HG03571 (cell line): ENCODE measurements at regions not wholly inside any gene's neighbourhood (a gene's known extent, or its start where the extent isn't known, plus 50 kb on each side); places are given as distances from the start of the nearest gene placed in this dataset.

Source experiments
- ATAC-seq: cut with Tn5 transposase; IDR thresholded peaks from one replicate; pipeline ENCODE4 v1.9.1; 2021; ENCODE audit not compliant: unreplicated experiment

GRCh38 chr4:123972031-123972430 is 575.4 kb downstream of the SPRY1 start:
- ATAC-seq = no peak

GRCh38 chr4:123974386-123975149 is 578.0 kb downstream of the SPRY1 start:
- ATAC-seq = no peak

GRCh38 chr4:123976285-123976684 is 579.7 kb downstream of the SPRY1 start:
- ATAC-seq = no peak

- no peak for ATAC-seq
These were observed 580.2 kb downstream of the SPRY1 start for GRCh38 chr4:123976819-123977218.

- ATAC-seq = no peak
These were observed 581.1 kb downstream of the SPRY1 start for GRCh38 chr4:123977641-123978081.

- no peak for ATAC-seq
These were observed 582.0 kb downstream of the SPRY1 start for GRCh38 chr4:123978637-123979036.

GRCh38 chr4:123980736-123981300 is 584.2 kb downstream of the SPRY1 start:
- ATAC-seq = no peak

GRCh38 chr4:123984886-123985285 is 588.3 kb downstream of the SPRY1 start:
- no peak for ATAC-seq

- ATAC-seq = no peak
These were observed 589.7 kb downstream of the SPRY1 start for GRCh38 chr4:123986268-123986798.

- no peak for ATAC-seq
These were observed 590.8 kb downstream of the SPRY1 start for GRCh38 chr4:123987408-123987807.

GRCh38 chr4:123990310-123990870 is 593.8 kb downstream of the SPRY1 start:
- no peak for ATAC-seq

- no peak for ATAC-seq
These were observed 598.3 kb downstream of the SPRY1 start for GRCh38 chr4:123994917-123995316.

- no peak for ATAC-seq
These were observed 599.3 kb downstream of the SPRY1 start for GRCh38 chr4:123995936-123996335.

GRCh38 chr4:123996718-123997510 is 600.3 kb downstream of the SPRY1 start:
- ATAC-seq = no peak

GRCh38 chr4:123997776-123998449 is 601.3 kb downstream of the SPRY1 start:
- ATAC-seq = no peak

GRCh38 chr4:124000233-124000632 is 603.6 kb downstream of the SPRY1 start:
- no peak for ATAC-seq

GRCh38 chr4:124015766-124016165 is 619.2 kb downstream of the SPRY1 start:
- ATAC-seq = no peak

GRCh38 chr4:124017185-124017785 is 620.7 kb downstream of the SPRY1 start:
- no peak for ATAC-seq

- ATAC-seq = peak; percentile 99
These were observed 622.1 kb downstream of the SPRY1 start for GRCh38 chr4:124018383-124019317.
